Effector memory CD4-positive, alpha-beta T cell (primary cell): ENCODE measurements at regions not wholly inside any gene's neighbourhood (a gene's known extent, or its start where the extent isn't known, plus 50 kb on each side); places are given as distances from the start of the nearest gene placed in this dataset.
"Not testable (repeated sequence)": the region's sequence is repeated elsewhere in the genome, so short reads cannot be mapped to it uniquely, and the experiment has no call there.

Source experiments
- DNase-seq, 3 donors: peaks; one replicate each; pipeline ENCODE4 v3.0.0-alpha.2; 2020
- H3K27ac ChIP-seq: 2 replicates; pipeline ENCODE4 v1.7.0; 2013; ENCODE audit warnings: mild to moderate bottlenecking, low read length, moderate library complexity; ENCODE audit not compliant: insufficient read depth, poor library complexity, severe bottlenecking
- H3K27me3 ChIP-seq: replicated peaks from 2 replicates; pipeline ENCODE4 v1.7.0; 2013; ENCODE audit warnings: mild to moderate bottlenecking, low read length; ENCODE audit not compliant: insufficient read depth, control insufficient read depth, poor library complexity, severe bottlenecking
- H3K36me3 ChIP-seq: 2 replicates; pipeline ENCODE4 v1.7.0; 2013; ENCODE audit warnings: mild to moderate bottlenecking, low read length, moderate library complexity; ENCODE audit not compliant: control insufficient read depth, insufficient read depth
- H3K4me1 ChIP-seq: 2 replicates; pipeline ENCODE4 v1.7.0; 2013; ENCODE audit warnings: low read length, mild to moderate bottlenecking; ENCODE audit not compliant: control insufficient read depth, insufficient read depth, poor library complexity, severe bottlenecking
- H3K4me3 ChIP-seq: 2 replicates; pipeline ENCODE4 v1.7.0; 2013; ENCODE audit warnings: low read length, low read depth, mild to moderate bottlenecking; ENCODE audit not compliant: insufficient read depth, poor library complexity, severe bottlenecking
- H3K9me3 ChIP-seq: 2 replicates; pipeline ENCODE4 v1.7.0; 2013; ENCODE audit warnings: mild to moderate bottlenecking, low read length, moderate library complexity; ENCODE audit not compliant: control insufficient read depth

DNA sequence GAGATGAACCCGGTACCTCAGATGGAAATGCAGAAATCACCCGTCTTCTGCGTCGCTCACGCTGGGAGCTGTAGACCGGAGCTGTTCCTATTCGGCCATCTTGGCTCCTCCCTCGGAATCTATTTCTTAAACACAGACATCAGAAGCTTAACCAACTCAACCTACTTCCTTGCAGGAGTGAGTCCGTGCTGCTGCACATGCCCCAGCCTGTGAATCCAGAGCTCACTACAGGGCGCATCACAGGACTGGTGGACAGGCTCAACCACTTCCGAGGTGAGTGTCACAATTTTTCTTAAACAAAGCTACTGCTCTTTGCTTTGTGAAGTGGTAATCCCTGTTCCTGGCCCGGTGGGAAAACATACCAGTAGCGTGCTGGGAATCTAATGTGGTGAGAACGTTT is 353.4 kb downstream of the SRGAP2C start:
- not testable (repeated sequence) for H3K36me3 ChIP-seq, H3K4me1 ChIP-seq, H3K27me3 ChIP-seq, H3K27ac ChIP-seq, H3K4me3 ChIP-seq, H3K9me3 ChIP-seq, DNase-seq

GRCh38 chr1:121538943-121539575 is 354.3 kb downstream of the SRGAP2C start:
- no peaks in the 10 kb centered on the region for H3K36me3 ChIP-seq
- no peaks in the 10 kb centered on the region for H3K9me3 ChIP-seq
- no peaks in the 10 kb centered on the region for H3K4me1 ChIP-seq
- no peak overlapping the region for H3K27ac ChIP-seq
- no peak for DNase-seq
- no peak overlapping the region for H3K4me3 ChIP-seq
- H3K27me3 ChIP-seq = no peaks in the 10 kb centered on the region

DNA sequence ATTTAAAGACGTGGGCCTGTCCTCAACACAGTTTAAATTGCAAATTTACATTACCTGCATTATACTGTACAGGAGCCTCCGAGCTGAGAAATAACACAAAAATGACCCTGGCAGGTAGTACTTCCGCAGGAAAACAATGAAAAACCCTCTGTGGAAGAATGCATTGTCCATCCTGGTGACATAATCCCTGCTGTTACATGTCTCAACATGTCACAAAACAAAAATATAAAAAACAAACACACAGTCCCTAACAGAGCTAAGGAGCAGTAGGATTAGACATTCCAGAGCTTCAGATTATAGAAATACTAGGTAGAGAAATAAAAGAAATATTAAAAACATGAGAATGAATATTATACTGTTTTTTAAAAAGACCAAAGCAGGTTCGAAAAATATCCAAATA is 359.2 kb downstream of the SRGAP2C start:
- H3K4me3 ChIP-seq, H3K9me3 ChIP-seq, DNase-seq, H3K27me3 ChIP-seq, H3K36me3 ChIP-seq, H3K4me1 ChIP-seq, H3K27ac ChIP-seq: not testable (repeated sequence)

DNA sequence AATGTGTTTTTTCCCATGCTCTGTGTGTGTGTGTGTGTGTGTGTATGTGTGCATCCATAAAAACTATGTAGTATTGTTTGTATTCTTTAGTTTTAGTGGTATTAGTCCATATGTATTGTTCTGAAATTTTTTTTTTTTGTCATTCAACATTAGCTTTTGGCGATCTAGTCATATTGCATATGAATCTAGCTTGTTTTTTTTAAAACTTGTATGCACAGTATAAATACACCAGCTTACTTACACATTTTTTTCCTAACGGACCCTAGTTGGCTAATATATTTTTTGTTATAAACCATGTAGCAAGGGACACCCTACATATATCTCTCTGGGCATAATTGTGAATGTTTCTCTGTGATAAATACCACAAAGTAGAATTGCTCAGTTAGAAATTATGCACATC is 359.7 kb downstream of the SRGAP2C start:
- no peaks in the 10 kb centered on the region for H3K9me3 ChIP-seq
- H3K27ac ChIP-seq = no peak overlapping the region
- no peaks in the 10 kb centered on the region for H3K36me3 ChIP-seq
- no peak for DNase-seq
- H3K4me1 ChIP-seq = peaks cover 5% of the 10 kb centered on the region
- H3K27me3 ChIP-seq = no peaks in the 10 kb centered on the region
- no peak overlapping the region for H3K4me3 ChIP-seq

- DNase-seq, H3K4me3 ChIP-seq, H3K27ac ChIP-seq, H3K27me3 ChIP-seq, H3K9me3 ChIP-seq, H3K36me3 ChIP-seq: not testable (repeated sequence)
- peaks cover 11% of the 10 kb centered on the region for H3K4me1 ChIP-seq
These were observed 361.1 kb downstream of the SRGAP2C start for GRCh38 chr1:121545899-121546298.

DNA sequence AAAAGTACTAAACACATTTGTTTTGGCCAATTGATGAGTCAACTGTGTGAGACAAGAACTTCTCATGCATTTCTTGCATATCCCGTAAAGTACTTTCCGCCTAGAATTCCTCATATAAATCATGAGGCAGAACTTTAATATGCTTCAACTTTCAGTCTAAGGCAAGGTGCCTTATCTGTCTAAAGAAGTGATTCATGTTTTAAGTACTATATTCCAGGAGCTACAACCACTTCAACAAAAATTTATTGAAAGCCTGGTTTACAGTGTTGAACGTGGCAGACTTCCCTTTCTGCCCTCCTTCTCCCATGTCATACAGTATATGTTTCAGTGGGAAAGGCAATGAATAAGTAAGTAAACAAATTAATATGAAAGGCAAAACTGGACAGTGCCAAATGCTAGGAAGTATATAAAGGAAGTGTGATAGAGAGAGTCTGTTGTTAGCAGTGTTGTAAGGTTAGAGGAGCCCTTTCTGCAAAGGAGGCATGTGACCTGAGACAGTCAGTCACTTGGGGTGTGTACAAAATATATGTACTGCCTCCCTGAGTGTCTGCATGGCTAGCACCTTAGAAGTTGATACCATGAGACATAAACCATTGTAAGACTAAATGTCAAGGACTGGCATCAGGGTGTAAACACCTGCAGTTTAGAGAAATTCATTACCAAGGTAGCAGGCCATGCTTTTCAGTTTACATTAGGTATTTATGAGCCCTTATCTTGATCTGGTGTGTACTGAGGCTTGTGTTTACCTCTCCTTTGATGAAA is 362.2 kb downstream of the SRGAP2C start:
- Histone ChIP-seq H3K9me3 (no peaks in the 10 kb centered on the region), H3K4me3 (no peak overlapping the region), H3K27ac (no peak overlapping the region), H3K4me1 (peaks cover 11% of the 10 kb centered on the region), H3K36me3 (no peaks in the 10 kb centered on the region), H3K27me3 (no peaks in the 10 kb centered on the region)
- DNase-seq = no peak

DNA sequence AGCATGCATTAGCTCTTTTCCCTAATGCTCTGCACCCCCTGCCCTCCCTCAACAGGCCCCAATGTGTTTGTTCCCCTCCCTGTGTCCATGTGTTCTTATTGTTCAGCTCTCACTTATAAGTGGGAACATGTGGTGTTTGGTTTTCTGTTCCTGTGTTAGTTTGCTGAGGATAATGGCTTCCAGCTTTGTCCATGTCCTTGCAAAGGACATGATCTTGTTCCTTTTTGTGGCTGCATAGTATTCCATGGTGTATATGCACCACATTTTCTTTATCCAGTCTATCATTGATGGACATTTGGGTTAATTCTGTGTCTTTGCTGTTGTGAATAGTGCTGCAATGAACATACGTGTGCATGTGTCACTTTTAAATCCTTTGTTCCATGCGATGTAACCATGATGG is 363.0 kb downstream of the SRGAP2C start:
- not testable (repeated sequence) for H3K27me3 ChIP-seq, H3K9me3 ChIP-seq, H3K4me3 ChIP-seq, DNase-seq, H3K27ac ChIP-seq, H3K36me3 ChIP-seq
- peaks cover 16% of the 10 kb centered on the region for H3K4me1 ChIP-seq

- H3K27me3 ChIP-seq, H3K27ac ChIP-seq, H3K4me3 ChIP-seq, DNase-seq, H3K9me3 ChIP-seq, H3K36me3 ChIP-seq: not testable (repeated sequence)
- peaks cover 16% of the 10 kb centered on the region for H3K4me1 ChIP-seq
These were observed 366.0 kb downstream of the SRGAP2C start for GRCh38 chr1:121550817-121551216.

- DNase-seq, H3K36me3 ChIP-seq, H3K27me3 ChIP-seq, H3K4me3 ChIP-seq, H3K9me3 ChIP-seq: not testable (repeated sequence)
- Histone ChIP-seq H3K27ac (peak overlapping the region; percentile 7), H3K4me1 (peaks cover 16% of the 10 kb centered on the region)
These were observed 366.7 kb downstream of the SRGAP2C start for GRCh38 chr1:121551491-121551890.

DNA sequence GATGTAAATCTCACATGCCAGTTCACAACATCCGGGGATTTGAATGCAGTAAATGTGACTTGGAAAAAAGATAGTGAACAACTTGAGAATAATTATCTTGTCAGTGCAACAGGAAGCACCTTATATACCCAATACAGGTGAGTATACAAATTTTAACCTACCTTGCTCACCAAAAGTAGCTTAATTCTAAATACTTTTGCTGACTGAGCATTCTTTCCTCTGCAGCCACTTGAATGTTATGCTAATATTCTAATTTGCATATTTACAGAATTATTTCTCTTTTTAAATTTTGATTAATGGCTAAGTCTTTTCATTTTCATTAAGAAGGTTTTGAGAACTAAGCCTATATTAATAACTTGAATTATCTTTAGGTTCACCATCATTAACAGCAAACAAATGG is 371.8 kb downstream of the SRGAP2C start:
- not testable (repeated sequence) for H3K27ac ChIP-seq, H3K4me1 ChIP-seq, H3K27me3 ChIP-seq, H3K36me3 ChIP-seq, H3K4me3 ChIP-seq, DNase-seq, H3K9me3 ChIP-seq
